Suprapubic skin (tissue), 4 donors: ENCODE measurements at regions not wholly inside any gene's neighbourhood (a gene's known extent, or its start where the extent isn't known, plus 50 kb on each side); places are given as distances from the start of the nearest gene placed in this dataset.

Experiments used
- DNase-seq, 2 donors: peaks; one replicate each; pipeline ENCODE4 v3.0.0-alpha.2; 2019; ENCODE audit warnings: low spot score in 2 of 2
- H3K27ac ChIP-seq: fragments of 200-600 bp; sonication (generic); one replicate; pipeline ENCODE4 v1.5.1; 2019
- H3K27me3 ChIP-seq: fragments of 200-600 bp; sonication (generic); one replicate; pipeline ENCODE4 v1.5.1; 2019
- H3K36me3 ChIP-seq: fragments of 200-600 bp; sonication (generic); one replicate; pipeline ENCODE4 v1.5.1; 2019
- H3K4me1 ChIP-seq: fragments of 200-600 bp; sonication (generic); one replicate; pipeline ENCODE4 v1.5.1; 2019
- H3K4me3 ChIP-seq: fragments of 200-600 bp; sonication (generic); one replicate; pipeline ENCODE4 v1.5.1; 2019; ENCODE audit warnings: mild to moderate bottlenecking
- H3K9me3 ChIP-seq: fragments of 200-600 bp; sonication (generic); one replicate; pipeline ENCODE4 v1.5.1; 2019
- CTCF ChIP-seq, 2 donors: fragments of 200-600 bp in 1 of 2; fragments of 450-650 bp in 1 of 2; sonication (generic) in 1 of 2; IDR thresholded peaks; one replicate each; pipeline ENCODE4 v1.5.1; 2016 to 2019; ENCODE audit warnings: antibody characterized with exemption in 2 of 2, mild to moderate bottlenecking in 1 of 2, moderate library complexity in 1 of 2
- EP300 ChIP-seq: sonication (generic); formaldehyde crosslinking; IDR thresholded peaks from one replicate; pipeline ENCODE4 v1.6.1; 2017; ENCODE audit warnings: antibody characterized with exemption
- POLR2A ChIP-seq, 2 donors: fragments of 450-650 bp; IDR thresholded peaks; one replicate each; pipeline ENCODE4 v1.6.1; 2017; ENCODE audit warnings: antibody characterized with exemption in 2 of 2, mild to moderate bottlenecking in 2 of 2, moderate library complexity in 2 of 2
- POLR2AphosphoS5 ChIP-seq, 3 donors: sonication (generic); formaldehyde crosslinking; IDR thresholded peaks; one replicate each; pipeline ENCODE4 v1.6.1; 2017; ENCODE audit warnings: antibody characterized with exemption in 3 of 3
- WGBS: methylation state at CpG from one replicate; pipeline ENCODE4 v1.1.5; 2018; 5-methylcytosine and 5-hydroxymethylcytosine counted together

GRCh38 chr11:22556381-22556780, 69.2 kb downstream of the FANCF start:
- DNase-seq, result no peak
- 89% methylated on average over 2 of the region's 2 CpGs for WGBS
- Histone ChIP-seq H3K9me3 (no peaks in the 10 kb centered on the region), H3K27ac (no peak overlapping the region), H3K36me3 (no peaks in the 10 kb centered on the region), H3K27me3 (no peaks in the 10 kb centered on the region), H3K4me3 (no peak overlapping the region), H3K4me1 (no peaks in the 10 kb centered on the region)
- TF ChIP-seq POLR2A (IDR thresholded peaks at IDR 0.05) (no peak), POLR2AphosphoS5 (IDR thresholded peaks at IDR 0.05) (no peak)

GRCh38 chr11:22555881-22556280, 69.7 kb downstream of the FANCF start:
- H3K4me1 ChIP-seq, result no peaks in the 10 kb centered on the region

GRCh38 chr11:22554221-22554620, 71.4 kb downstream of the FANCF start:
- Histone ChIP-seq H3K4me3 (no peak overlapping the region), H3K27ac (no peak overlapping the region), H3K4me1 (no peaks in the 10 kb centered on the region), H3K27me3 (no peaks in the 10 kb centered on the region), H3K36me3 (no peaks in the 10 kb centered on the region), H3K9me3 (no peaks in the 10 kb centered on the region)
- 38% methylated on average over 1 of the region's 1 CpG for WGBS
- TF ChIP-seq POLR2A (IDR thresholded peaks at IDR 0.05) (no peak), CTCF (IDR thresholded peaks at IDR 0.05) (no peak), EP300 (no peak), POLR2AphosphoS5 (IDR thresholded peaks at IDR 0.05) (no peak)
- no peak for DNase-seq

More at GRCh38 chr11:22555881-22556280, 69.7 kb downstream of the FANCF start:
- Histone ChIP-seq H3K27ac (no peak overlapping the region), H3K27me3 (no peaks in the 10 kb centered on the region), H3K4me3 (no peak overlapping the region), H3K36me3 (no peaks in the 10 kb centered on the region), H3K9me3 (no peaks in the 10 kb centered on the region)
- no peak for DNase-seq
- no peak for TF ChIP-seq CTCF (IDR thresholded peaks at IDR 0.05)
- no peak for TF ChIP-seq POLR2A (IDR thresholded peaks at IDR 0.05)
- no peak for TF ChIP-seq POLR2AphosphoS5 (IDR thresholded peaks at IDR 0.05)
- TF ChIP-seq EP300, result no peak
- 68% methylated on average over 1 of the region's 1 CpG for WGBS

- no peak overlapping the region for H3K4me3 ChIP-seq
- H3K4me1 ChIP-seq, result no peaks in the 10 kb centered on the region
- no peaks in the 10 kb centered on the region for H3K9me3 ChIP-seq
- H3K27ac ChIP-seq, result no peak overlapping the region
- TF ChIP-seq CTCF (IDR thresholded peaks at IDR 0.05) (no peak), POLR2AphosphoS5 (IDR thresholded peaks at IDR 0.05) (no peak), POLR2A (IDR thresholded peaks at IDR 0.05) (no peak), EP300 (no peak)
- no peak for DNase-seq
- WGBS, result 65% methylated on average over 2 of the region's 2 CpGs
- H3K36me3 ChIP-seq, result no peaks in the 10 kb centered on the region
- H3K27me3 ChIP-seq, result no peaks in the 10 kb centered on the region
Observed at GRCh38 chr11:22552885-22553284, 72.7 kb downstream of the FANCF start.

- Histone ChIP-seq H3K4me3 (no peak overlapping the region), H3K27me3 (no peaks in the 10 kb centered on the region), H3K27ac (no peak overlapping the region), H3K9me3 (no peaks in the 10 kb centered on the region), H3K36me3 (no peaks in the 10 kb centered on the region), H3K4me1 (no peaks in the 10 kb centered on the region)
- WGBS, result 73% methylated on average over 1 of the region's 1 CpG
- DNase-seq, result no peak
- TF ChIP-seq POLR2A (IDR thresholded peaks at IDR 0.05), result no peak
- no peak for TF ChIP-seq EP300
- no peak for TF ChIP-seq CTCF (IDR thresholded peaks at IDR 0.05)
- TF ChIP-seq POLR2AphosphoS5 (IDR thresholded peaks at IDR 0.05), result no peak
Observed at GRCh38 chr11:22546746-22547145, 78.9 kb downstream of the FANCF start.

GRCh38 chr11:22543261-22543660, 82.4 kb downstream of the FANCF start:
- no peaks in the 10 kb centered on the region for H3K9me3 ChIP-seq
- H3K27me3 ChIP-seq, result no peaks in the 10 kb centered on the region
- no peak overlapping the region for H3K4me3 ChIP-seq
- no peaks in the 10 kb centered on the region for H3K4me1 ChIP-seq
- no peak for DNase-seq
- TF ChIP-seq POLR2A (IDR thresholded peaks at IDR 0.05), result no peak
- TF ChIP-seq POLR2AphosphoS5 (IDR thresholded peaks at IDR 0.05), result no peak
- TF ChIP-seq CTCF (IDR thresholded peaks at IDR 0.05), result no peak
- no peak for TF ChIP-seq EP300
- no peak overlapping the region for H3K27ac ChIP-seq
- no peaks in the 10 kb centered on the region for H3K36me3 ChIP-seq
- 51% methylated on average over 4 of the region's 4 CpGs for WGBS
